HEK293T (cell line): ENCODE measurements at regions not wholly inside any gene's neighbourhood (a gene's known extent, or its start where the extent isn't known, plus 50 kb on each side); places are given as distances from the start of the nearest gene placed in this dataset.

Source experiments
- BHLHE40 ChIP-seq: fragments of 450-650 bp; IDR thresholded peaks from 2 replicates; pipeline ENCODE4 v1.6.1; 2016; ENCODE audit warnings: mild to moderate bottlenecking, moderate library complexity, borderline replicate concordance
- FOXA1 ChIP-seq: fragments of 450-650 bp; IDR thresholded peaks from 2 replicates; pipeline ENCODE4 v1.6.1; 2016; ENCODE audit warnings: mild to moderate bottlenecking
- HDGF ChIP-seq: fragments of 450-650 bp; IDR thresholded peaks from 2 replicates; pipeline ENCODE4 v1.6.1; 2017; ENCODE audit warnings: antibody characterized with exemption, borderline replicate concordance
- L3MBTL2 ChIP-seq: fragments of 450-650 bp; conservative IDR thresholded peaks from 2 replicates; pipeline ENCODE4 v1.6.1; 2016; ENCODE audit warnings: mild to moderate bottlenecking
- NFRKB ChIP-seq: fragments of 450-650 bp; IDR thresholded peaks from 2 replicates; pipeline ENCODE4 v1.6.1; 2016; ENCODE audit warnings: mild to moderate bottlenecking, moderate library complexity
- SP1 ChIP-seq: fragments of 450-650 bp; IDR thresholded peaks from 2 replicates; pipeline ENCODE4 v1.6.1; 2017
- SUZ12 ChIP-seq: fragments of 450-650 bp; IDR thresholded peaks from 2 replicates; pipeline ENCODE4 v1.6.1; 2016; ENCODE audit warnings: mild to moderate bottlenecking
- TARDBP ChIP-seq: fragments of 450-650 bp; IDR thresholded peaks from 2 replicates; pipeline ENCODE4 v1.6.1; 2016
- TF ChIP-seq, protein P1 (sequence below): fragments of 450-650 bp; IDR thresholded peaks from 2 replicates; pipeline ENCODE4 v1.6.1; 2016

DNA sequence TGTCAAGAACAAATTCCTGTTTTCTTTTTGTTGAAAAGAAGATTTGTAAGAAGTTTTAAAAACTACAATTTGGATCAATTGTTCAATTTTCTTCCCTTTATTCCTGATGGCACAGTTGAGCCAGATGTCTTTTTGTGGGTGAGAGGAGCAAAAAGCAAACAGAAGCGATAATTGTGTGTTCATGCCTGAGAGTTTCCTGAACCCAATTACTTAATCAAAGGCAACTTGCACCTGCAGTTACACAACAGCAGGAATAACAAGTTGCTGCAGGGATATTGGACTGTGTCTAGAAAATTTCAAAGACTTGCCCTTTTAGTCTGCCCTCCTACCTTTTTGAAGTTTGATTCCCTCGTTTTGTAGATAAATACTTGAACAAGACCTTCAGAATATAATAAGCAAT is 383.6 kb downstream of the DSEL start:
- TF ChIP-seq BHLHE40: no peak
- TF ChIP-seq, protein P1, sequence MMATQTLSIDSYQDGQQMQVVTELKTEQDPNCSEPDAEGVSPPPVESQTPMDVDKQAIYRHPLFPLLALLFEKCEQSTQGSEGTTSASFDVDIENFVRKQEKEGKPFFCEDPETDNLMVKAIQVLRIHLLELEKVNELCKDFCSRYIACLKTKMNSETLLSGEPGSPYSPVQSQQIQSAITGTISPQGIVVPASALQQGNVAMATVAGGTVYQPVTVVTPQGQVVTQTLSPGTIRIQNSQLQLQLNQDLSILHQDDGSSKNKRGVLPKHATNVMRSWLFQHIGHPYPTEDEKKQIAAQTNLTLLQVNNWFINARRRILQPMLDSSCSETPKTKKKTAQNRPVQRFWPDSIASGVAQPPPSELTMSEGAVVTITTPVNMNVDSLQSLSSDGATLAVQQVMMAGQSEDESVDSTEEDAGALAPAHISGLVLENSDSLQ: no peak
- TF ChIP-seq SP1: no peak
- TF ChIP-seq FOXA1: no peak
- TF ChIP-seq SUZ12: no peak
- TF ChIP-seq TARDBP: no peak
- no peak for TF ChIP-seq L3MBTL2
- TF ChIP-seq NFRKB: no peak
- no peak for TF ChIP-seq HDGF
